ENCODE measurements at regions not wholly inside any gene's neighbourhood (a gene's known extent, or its start where the extent isn't known, plus 50 kb on each side); places are given as distances from the start of the nearest gene placed in this dataset.

DNA sequence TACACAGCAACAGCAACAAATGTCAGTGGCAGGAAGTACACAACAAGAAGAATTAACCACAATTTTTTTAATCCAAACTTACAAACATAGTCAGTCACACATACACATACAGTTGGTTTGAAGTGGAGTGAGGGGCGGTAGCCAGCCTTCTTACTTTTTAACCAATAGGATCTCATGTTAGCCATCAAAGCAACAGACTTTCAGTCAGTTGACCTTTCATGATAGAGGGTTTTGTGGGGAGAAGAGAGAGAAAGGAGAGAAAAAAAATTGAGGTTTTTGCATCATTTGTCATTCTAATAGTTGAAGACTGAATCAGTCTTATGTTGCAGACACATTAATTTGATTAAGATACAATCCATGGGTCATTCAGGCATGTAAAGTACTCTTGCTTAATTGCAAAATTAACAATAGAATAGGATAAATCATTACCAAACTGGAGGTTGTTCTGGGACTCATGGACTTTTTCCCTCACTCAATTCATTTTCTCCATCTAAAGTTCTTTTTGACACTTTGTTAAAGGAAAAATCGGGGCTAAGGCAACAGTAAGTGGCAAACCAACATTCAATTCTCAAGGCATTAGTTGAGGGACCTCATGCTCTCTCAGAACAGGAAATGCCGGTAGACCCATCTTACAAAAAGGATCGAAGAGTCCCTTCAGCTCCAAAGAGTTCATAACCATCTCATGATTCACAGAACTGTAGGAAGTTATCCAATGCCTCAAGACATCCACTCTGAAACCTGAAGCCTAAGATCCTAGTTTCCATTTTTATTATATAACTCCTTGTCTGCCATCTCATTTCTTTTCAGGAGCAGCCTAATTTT, 159.5 kb upstream of the LPP start:
- TF ChIP-seq POLR2A (IDR thresholded peaks at IDR 0.05) (no peak), EP300 (IDR thresholded peaks at IDR 0.05) (no peak)
- TF ChIP-seq, protein P1, sequence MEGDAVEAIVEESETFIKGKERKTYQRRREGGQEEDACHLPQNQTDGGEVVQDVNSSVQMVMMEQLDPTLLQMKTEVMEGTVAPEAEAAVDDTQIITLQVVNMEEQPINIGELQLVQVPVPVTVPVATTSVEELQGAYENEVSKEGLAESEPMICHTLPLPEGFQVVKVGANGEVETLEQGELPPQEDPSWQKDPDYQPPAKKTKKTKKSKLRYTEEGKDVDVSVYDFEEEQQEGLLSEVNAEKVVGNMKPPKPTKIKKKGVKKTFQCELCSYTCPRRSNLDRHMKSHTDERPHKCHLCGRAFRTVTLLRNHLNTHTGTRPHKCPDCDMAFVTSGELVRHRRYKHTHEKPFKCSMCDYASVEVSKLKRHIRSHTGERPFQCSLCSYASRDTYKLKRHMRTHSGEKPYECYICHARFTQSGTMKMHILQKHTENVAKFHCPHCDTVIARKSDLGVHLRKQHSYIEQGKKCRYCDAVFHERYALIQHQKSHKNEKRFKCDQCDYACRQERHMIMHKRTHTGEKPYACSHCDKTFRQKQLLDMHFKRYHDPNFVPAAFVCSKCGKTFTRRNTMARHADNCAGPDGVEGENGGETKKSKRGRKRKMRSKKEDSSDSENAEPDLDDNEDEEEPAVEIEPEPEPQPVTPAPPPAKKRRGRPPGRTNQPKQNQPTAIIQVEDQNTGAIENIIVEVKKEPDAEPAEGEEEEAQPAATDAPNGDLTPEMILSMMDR (IDR thresholded peaks at IDR 0.05), result no peak
